ENCODE measurements at regions not wholly inside any gene's neighbourhood (a gene's known extent, or its start where the extent isn't known, plus 50 kb on each side); places are given as distances from the start of the nearest gene placed in this dataset.

- no peak for TF ChIP-seq POLR2A (IDR thresholded peaks at IDR 0.05)
- TF ChIP-seq POLR2AphosphoS5 (IDR thresholded peaks at IDR 0.05): no peak
- TF ChIP-seq, protein P1, sequence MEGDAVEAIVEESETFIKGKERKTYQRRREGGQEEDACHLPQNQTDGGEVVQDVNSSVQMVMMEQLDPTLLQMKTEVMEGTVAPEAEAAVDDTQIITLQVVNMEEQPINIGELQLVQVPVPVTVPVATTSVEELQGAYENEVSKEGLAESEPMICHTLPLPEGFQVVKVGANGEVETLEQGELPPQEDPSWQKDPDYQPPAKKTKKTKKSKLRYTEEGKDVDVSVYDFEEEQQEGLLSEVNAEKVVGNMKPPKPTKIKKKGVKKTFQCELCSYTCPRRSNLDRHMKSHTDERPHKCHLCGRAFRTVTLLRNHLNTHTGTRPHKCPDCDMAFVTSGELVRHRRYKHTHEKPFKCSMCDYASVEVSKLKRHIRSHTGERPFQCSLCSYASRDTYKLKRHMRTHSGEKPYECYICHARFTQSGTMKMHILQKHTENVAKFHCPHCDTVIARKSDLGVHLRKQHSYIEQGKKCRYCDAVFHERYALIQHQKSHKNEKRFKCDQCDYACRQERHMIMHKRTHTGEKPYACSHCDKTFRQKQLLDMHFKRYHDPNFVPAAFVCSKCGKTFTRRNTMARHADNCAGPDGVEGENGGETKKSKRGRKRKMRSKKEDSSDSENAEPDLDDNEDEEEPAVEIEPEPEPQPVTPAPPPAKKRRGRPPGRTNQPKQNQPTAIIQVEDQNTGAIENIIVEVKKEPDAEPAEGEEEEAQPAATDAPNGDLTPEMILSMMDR (IDR thresholded peaks at IDR 0.05): no peak
- no peak for TF ChIP-seq EP300 (IDR thresholded peaks at IDR 0.05)
These were observed 607.1 kb downstream of the TLE1 start for GRCh38 chr9:81082221-81082620.
